GM12873 (cell line): ENCODE measurements at regions not wholly inside any gene's neighbourhood (a gene's known extent, or its start where the extent isn't known, plus 50 kb on each side); places are given as distances from the start of the nearest gene placed in this dataset.

ENCODE experiments used
- CTCF ChIP-seq: IDR thresholded peaks from 2 replicates; pipeline ENCODE4 v1.5.1; 2012; ENCODE audit warnings: low read depth, mild to moderate bottlenecking, moderate library complexity, low read length, control low read depth; ENCODE audit not compliant: insufficient read depth; ENCODE audit errors: missing control alignments

DNA sequence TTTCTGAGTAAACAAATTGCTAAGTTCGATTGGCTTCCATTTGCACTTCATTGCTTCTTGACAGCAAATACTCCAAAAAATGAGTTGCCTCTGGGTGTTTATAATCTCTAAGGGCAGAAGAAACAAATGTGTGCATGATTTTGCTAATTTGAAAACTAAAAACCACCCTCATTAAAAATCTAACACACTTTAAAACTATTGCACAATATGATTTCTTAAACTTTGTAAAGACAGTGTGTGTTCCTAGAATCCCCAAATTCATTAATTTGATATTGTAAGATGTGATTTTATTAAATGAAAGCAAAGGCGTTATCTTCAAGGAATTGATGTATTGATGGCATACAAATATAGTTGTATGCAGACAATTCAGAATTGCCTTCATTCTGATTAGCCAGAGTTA, 350.9 kb downstream of the OLFM3 start:
- TF ChIP-seq CTCF: no peak

DNA sequence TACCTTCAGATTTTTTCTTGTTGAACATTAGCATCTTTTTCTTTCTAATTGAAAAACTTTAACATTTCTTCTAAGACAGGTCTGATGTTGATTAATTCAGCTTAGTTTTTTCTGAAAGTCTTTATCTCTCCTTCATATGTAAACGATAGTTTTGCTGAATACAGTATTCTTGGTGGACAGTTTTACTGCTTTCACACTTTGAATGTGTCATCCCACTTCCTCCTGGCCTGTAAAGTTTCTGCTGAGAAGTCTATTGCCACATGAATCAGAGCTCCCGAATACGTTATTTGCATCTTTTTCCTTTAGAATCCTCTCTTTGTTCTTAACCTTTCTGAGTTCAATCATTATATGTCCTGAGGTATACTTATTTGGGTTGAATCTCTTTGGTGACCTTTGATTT, 344.2 kb downstream of the OLFM3 start:
- no peak for TF ChIP-seq CTCF

- TF ChIP-seq CTCF: peak; percentile 45
These were observed 343.2 kb downstream of the OLFM3 start for GRCh38 chr1:101653482-101653946.

GRCh38 chr1:101664726-101665125, 332.0 kb downstream of the OLFM3 start:
- no peak for TF ChIP-seq CTCF

DNA sequence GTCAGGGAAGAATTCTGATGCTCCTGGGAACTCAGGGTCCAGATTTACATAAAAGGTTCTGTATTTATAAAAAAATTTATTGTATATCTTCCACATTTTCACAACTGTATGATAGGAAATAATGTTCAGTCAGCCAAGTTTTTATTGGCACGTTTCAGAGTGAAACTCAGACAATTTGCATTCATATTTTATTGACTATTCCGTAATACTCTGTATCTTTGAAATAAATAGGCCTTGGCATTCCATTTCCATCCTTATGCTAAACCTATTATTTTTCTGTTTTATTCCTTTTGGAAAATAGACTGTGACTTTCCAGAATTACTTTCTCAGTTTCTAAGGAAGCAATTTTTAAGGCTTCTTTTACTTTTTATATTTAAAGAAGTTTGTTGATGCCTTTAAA, 329.0 kb downstream of the OLFM3 start:
- TF ChIP-seq CTCF: no peak

- TF ChIP-seq CTCF: no peak
These were observed 313.6 kb downstream of the OLFM3 start for GRCh38 chr1:101683136-101683535.

DNA sequence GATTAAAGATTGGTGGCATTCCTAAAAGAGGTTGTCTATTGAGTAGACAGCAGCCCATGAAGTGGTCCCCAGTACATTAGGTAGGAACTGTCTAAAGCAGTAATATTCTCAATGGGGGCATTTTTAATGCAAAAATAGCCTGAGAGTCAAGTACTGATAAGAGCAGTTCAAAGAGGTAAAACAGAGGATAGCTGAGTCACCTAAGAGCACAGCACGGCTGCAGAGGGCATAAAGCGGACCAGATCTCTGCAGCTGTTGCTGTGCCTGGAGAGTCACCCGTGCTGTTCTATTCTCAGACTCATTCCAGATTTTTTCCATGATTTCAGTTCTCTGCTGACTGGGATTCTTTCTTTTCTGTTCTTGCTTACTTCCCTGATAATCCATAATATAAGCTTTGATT, 313.2 kb downstream of the OLFM3 start:
- TF ChIP-seq CTCF: no peak
